Heart right ventricle (tissue), 16 donors: ENCODE measurements at regions not wholly inside any gene's neighbourhood (a gene's known extent, or its start where the extent isn't known, plus 50 kb on each side); places are given as distances from the start of the nearest gene placed in this dataset.

Source experiments
- ATAC-seq, 8 donors: fragments of 200-7000 bp; cut with Tn5 transposase; one replicate each; pipeline ENCODE4 v1.9.1; 2020; ENCODE audit warnings: mild to moderate bottlenecking in 8 of 8, moderate library complexity in 8 of 8, moderate number of reproducible peaks in 1 of 8
- DNase-seq, 2 donors: peaks; one replicate each; pipeline ENCODE4 v3.0.0-alpha.2; 2020
- H3K27ac ChIP-seq, 10 donors: fragments of 200-600 bp; sonication (generic) in 2 of 10; one replicate each; pipeline versions ENCODE4 v1.5.0 to v1.8.0; 2020 to 2022; ENCODE audit warnings: mild to moderate bottlenecking in 3 of 10
- H3K27me3 ChIP-seq, 7 donors: fragments of 200-600 bp; one replicate each; pipeline ENCODE4 v1.8.0; 2021 to 2022; ENCODE audit warnings: mild to moderate bottlenecking in 2 of 7
- H3K36me3 ChIP-seq, 9 donors: fragments of 200-600 bp; sonication (generic) in 1 of 9; one replicate each; pipeline versions ENCODE4 v1.5.0 to v1.8.0; 2020 to 2022; ENCODE audit warnings: mild to moderate bottlenecking in 2 of 9
- H3K4me1 ChIP-seq, 9 donors: fragments of 200-600 bp; sonication (generic) in 1 of 9; one replicate each; pipeline versions ENCODE4 v1.5.0 to v1.8.0; 2020 to 2022; ENCODE audit warnings: mild to moderate bottlenecking in 4 of 9
- H3K4me3 ChIP-seq, 10 donors: fragments of 200-600 bp; sonication (generic) in 2 of 10; one replicate each; pipeline versions ENCODE4 v1.5.0 to v1.8.0; 2020 to 2022; ENCODE audit warnings: mild to moderate bottlenecking in 7 of 10, moderate library complexity in 2 of 10
- H3K9me3 ChIP-seq, 11 donors: fragments of 200-600 bp in 10 of 11; sonication (generic) in 2 of 11; one replicate each; pipeline versions ENCODE4 v1.5.0 to v1.8.0; 2013 to 2022; ENCODE audit warnings: mild to moderate bottlenecking in 2 of 11, control low read depth in 1 of 11, moderate library complexity in 1 of 11
- CTCF ChIP-seq, 9 donors: fragments of 200-600 bp; sonication (generic) in 2 of 9; IDR thresholded peaks; one replicate each; pipeline versions ENCODE4 v1.5.0 to v1.8.0; 2021 to 2022; ENCODE audit warnings: antibody characterized with exemption in 9 of 9, mild to moderate bottlenecking in 5 of 9, moderate library complexity in 1 of 9
- WGBS, 2 donors: extraction: QIAGEN DNeasy Blood & Tissue Kit; methylation state at CpG; one replicate each; pipeline ENCODE4 v1.1.7; 2013; ENCODE audit warnings: inconsistent platforms in 1 of 2; 5-methylcytosine and 5-hydroxymethylcytosine counted together
- intact Hi-C, 10 donors: fragments of 100-400 bp; cut with DNase I; formaldehyde crosslinking; loops; one replicate each; pipeline versions ENCODE4 v1.11.1 to v1.14.2; 2022
- donor health status: Arrhythmogenic right ventricular cardiomyopathy.
- donor health status: ischemic (EF 13 %, LVEDD 7.1; RV severe dilation, severe dysfunction).
- donor health status: healthy with polysubstance abuse.
- donor health status: DM: no; HTN: yes; CAD: no.
- donor health status: DM: no; HTN: no; CAD: no.
- donor health status: ischemic (EF 25% LVEDD 6.9; RV normal size, moderate dysfunction).
- donor health status: ischemic (EF 25% LVEDD 5.7; RV mildly dilated, moderate dysfunction).
- donor health status: healthy.
- donor health status: DM: yes; HTN: yes; CAD: no.
- donor health status: Ischemic cardiomyopathy.
- donor health status: ischemic (EF 35%, LVEDD 5.7; RV mildly dilated, moderate dysfunction).
- donor health status: nonischemic (EF 11% LVEDD 7.7; RV severe dilation, severe dysfunction).
- donor health status: DM: yes; HTN: yes; CAD: no.
- donor health status: PGD.
- donor health status: ischemic (EF 29% LVEDD 5.4; RV normal size, mild dysfunction).
- donor health status: nonischemic (EF 23%, LVEDD 6.1; RV moderate dilation, normal function).

- Histone ChIP-seq H3K36me3 (no peaks in the 10 kb centered on the region), H3K9me3 (no peaks in the 10 kb centered on the region), H3K4me1 (no peaks in the 10 kb centered on the region), H3K27ac (no peak overlapping the region), H3K4me3 (no peak overlapping the region), H3K27me3 (no peaks in the 10 kb centered on the region)
- WGBS, 2 donors: 63 to 86% methylated on average over 2 of the region's 2 CpGs
- no peak for DNase-seq
- no peak for ATAC-seq
- intact Hi-C loops: no loop called here
- TF ChIP-seq CTCF (IDR thresholded peaks at IDR 0.05): no peak
These were observed 401.0 kb upstream of the UBE2E3 start for GRCh38 chr2:180579388-180579787.

GRCh38 chr2:180578441-180578840, 402.0 kb upstream of the UBE2E3 start:
- H3K4me1 ChIP-seq: no peaks in the 10 kb centered on the region
- ATAC-seq: no peak
- H3K27ac ChIP-seq: no peak overlapping the region
- H3K27me3 ChIP-seq: no peaks in the 10 kb centered on the region
- H3K4me3 ChIP-seq: no peak overlapping the region
- H3K36me3 ChIP-seq: no peaks in the 10 kb centered on the region
- H3K9me3 ChIP-seq: no peaks in the 10 kb centered on the region
- no peak for DNase-seq
- intact Hi-C loops: no loop called here
- WGBS, 2 donors: 87 to 89% methylated on average over 1 of the region's 1 CpG
- no peak for TF ChIP-seq CTCF (IDR thresholded peaks at IDR 0.05)

- DNase-seq: no peak
- intact Hi-C loops: no loop called here
- Histone ChIP-seq H3K27ac (no peak overlapping the region), H3K36me3 (no peaks in the 10 kb centered on the region), H3K4me3 (no peak overlapping the region), H3K27me3 (no peaks in the 10 kb centered on the region), H3K9me3 (no peaks in the 10 kb centered on the region), H3K4me1 (no peaks in the 10 kb centered on the region)
- 67 to 72% methylated on average over 3 of the region's 3 CpGs for WGBS, 2 donors
- no peak for ATAC-seq
- TF ChIP-seq CTCF (IDR thresholded peaks at IDR 0.05): no peak
These were observed 402.8 kb upstream of the UBE2E3 start for GRCh38 chr2:180577567-180577966.

- Histone ChIP-seq H3K36me3 (no peaks in the 10 kb centered on the region), H3K4me3 (no peak overlapping the region), H3K9me3 (no peaks in the 10 kb centered on the region), H3K4me1 (no peaks in the 10 kb centered on the region), H3K27me3 (no peaks in the 10 kb centered on the region), H3K27ac (no peak overlapping the region)
- ATAC-seq: no peak
- DNase-seq: no peak
- intact Hi-C loops: no loop called here
- 59 to 61% methylated on average over 3 of the region's 3 CpGs for WGBS, 2 donors
- TF ChIP-seq CTCF (IDR thresholded peaks at IDR 0.05): no peak
These were observed 406.5 kb upstream of the UBE2E3 start for GRCh38 chr2:180573951-180574350.

- no peaks in the 10 kb centered on the region for H3K27me3 ChIP-seq
- H3K4me3 ChIP-seq: no peak overlapping the region
- intact Hi-C loops: no loop called here
- H3K4me1 ChIP-seq: no peaks in the 10 kb centered on the region
- DNase-seq: no peak
- ATAC-seq: no peak
- no peaks in the 10 kb centered on the region for H3K9me3 ChIP-seq
- no peak for TF ChIP-seq CTCF (IDR thresholded peaks at IDR 0.05)
- H3K27ac ChIP-seq: no peak overlapping the region
- no peaks in the 10 kb centered on the region for H3K36me3 ChIP-seq
These were observed 408.1 kb upstream of the UBE2E3 start for GRCh38 chr2:180572346-180572745.
